ENCODE measurements at regions not wholly inside any gene's neighbourhood (a gene's known extent, or its start where the extent isn't known, plus 50 kb on each side); places are given as distances from the start of the nearest gene placed in this dataset.

- no peak for DNase-seq
These were observed 110.1 kb upstream of the VEGFC start for GRCh38 chr4:176902710-176903323.

GRCh38 chr4:176906709-176907108 is 114.0 kb upstream of the VEGFC start:
- no peak for DNase-seq

- DNase-seq, result no peak
These were observed 117.9 kb upstream of the VEGFC start for GRCh38 chr4:176910646-176911045.

- DNase-seq, result no peak
These were observed 126.9 kb upstream of the VEGFC start for GRCh38 chr4:176919631-176920030.

- DNase-seq, result no peak
These were observed 128.0 kb upstream of the VEGFC start for GRCh38 chr4:176920694-176921093.

GRCh38 chr4:176921256-176921655 is 128.5 kb upstream of the VEGFC start:
- DNase-seq, result no peak

GRCh38 chr4:176924238-176924637 is 131.5 kb upstream of the VEGFC start:
- no peak for DNase-seq

- no peak for DNase-seq
These were observed 133.2 kb upstream of the VEGFC start for GRCh38 chr4:176925962-176926361.

GRCh38 chr4:176927117-176927516 is 134.4 kb upstream of the VEGFC start:
- DNase-seq, result no peak

GRCh38 chr4:176927664-176928063 is 134.9 kb upstream of the VEGFC start:
- DNase-seq, result no peak

GRCh38 chr4:176939445-176939844 is 146.7 kb upstream of the VEGFC start:
- DNase-seq, result no peak

GRCh38 chr4:176945334-176945733 is 152.6 kb upstream of the VEGFC start:
- DNase-seq, result no peak

- DNase-seq, result no peak
These were observed 156.3 kb upstream of the VEGFC start for GRCh38 chr4:176949029-176949428.

GRCh38 chr4:176953021-176953420 is 160.3 kb upstream of the VEGFC start:
- DNase-seq, result no peak

GRCh38 chr4:176957353-176958118 is 164.8 kb upstream of the VEGFC start:
- DNase-seq, result no peak

- DNase-seq, result no peak
These were observed 167.3 kb upstream of the VEGFC start for GRCh38 chr4:176959980-176960379.

- DNase-seq, result no peak
These were observed 170.4 kb upstream of the VEGFC start for GRCh38 chr4:176963121-176963520.

GRCh38 chr4:176964116-176964691 is 171.5 kb upstream of the VEGFC start:
- no peak for DNase-seq

GRCh38 chr4:176967586-176967985 is 174.9 kb upstream of the VEGFC start:
- DNase-seq, result no peak

GRCh38 chr4:176968094-176968493 is 175.4 kb upstream of the VEGFC start:
- DNase-seq, result no peak

- DNase-seq, result no peak
These were observed 176.3 kb upstream of the VEGFC start for GRCh38 chr4:176969011-176969410.

GRCh38 chr4:176970853-176971252 is 178.1 kb upstream of the VEGFC start:
- DNase-seq, result no peak

GRCh38 chr4:176971576-176972115 is 178.9 kb upstream of the VEGFC start:
- DNase-seq, result no peak

GRCh38 chr4:176979416-176979815 is 186.7 kb upstream of the VEGFC start:
- DNase-seq, result no peak
